BJ (cell line): ENCODE measurements at regions not wholly inside any gene's neighbourhood (a gene's known extent, or its start where the extent isn't known, plus 50 kb on each side); places are given as distances from the start of the nearest gene placed in this dataset.
A peak's percentile ranks its signal among the peaks of the same experiment; 100 is the strongest.

Source experiments
- CTCF ChIA-PET: fragments of 350-600 bp; formaldehyde crosslinking; extraction: SDS; loops from one replicate; lab custom pipeline; 2021; ENCODE audit warnings: antibody characterized with exemption, inconsistent platforms; lab: Yijun Ruan, JAX
- POLR2A ChIA-PET: fragments of 300-600 bp; sonication (Branson Sonifier 250); formaldehyde crosslinking; extraction: SDS; loops from one replicate; lab custom pipeline; 2021; ENCODE audit warnings: antibody characterized with exemption; lab: Charles Lee
- DNase-seq: peaks from one replicate; pipeline ENCODE4 v3.0.0-alpha.2; 2011; ENCODE audit warnings: low read depth
- H3K27me3 ChIP-seq: 2 replicates; pipeline ENCODE4 v1.6.0; 2011; ENCODE audit warnings: low read length; ENCODE audit not compliant: control insufficient read depth, insufficient read depth
- H3K36me3 ChIP-seq: 2 replicates; pipeline ENCODE4 v1.5.1; 2011; ENCODE audit warnings: low read length; ENCODE audit not compliant: control insufficient read depth, insufficient read depth
- H3K4me3 ChIP-seq: 2 replicates; pipeline ENCODE4 v1.5.1; 2011; ENCODE audit warnings: low read depth, mild to moderate bottlenecking, control low read depth, low read length
- CTCF ChIP-seq: IDR thresholded peaks from 2 replicates; pipeline ENCODE4 v1.5.1; 2011; ENCODE audit warnings: low read depth, mild to moderate bottlenecking, control low read depth, inconsistent platforms, low read length, moderate library complexity; ENCODE audit not compliant: insufficient read depth

- no peak for DNase-seq
- H3K27me3 ChIP-seq, result peaks cover 4% of the 10 kb centered on the region; the same call in 1 of the 2 replicates
- H3K4me3 ChIP-seq, result no peak overlapping the region
- ChIA-PET POLR2A (interaction anchor here (0.5 kb wide), 1 partner anchor 946 kb away, joined by 3 read pairs; no protein-coding TSS in a partner anchor), CTCF (interaction anchor here (1.0 to 1.2 kb wide), 2 partner anchors 51 to 142 kb away, joined by 3 read pairs; no protein-coding TSS in a partner anchor)
- no peak for TF ChIP-seq CTCF
- no peaks in the 10 kb centered on the region for H3K36me3 ChIP-seq
These were observed 179.9 kb downstream of the GAS1 start for GRCh38 chr9:86767373-86767772.

GRCh38 chr9:86766912-86767311, 180.4 kb downstream of the GAS1 start:
- no peaks in the 10 kb centered on the region for H3K27me3 ChIP-seq
- H3K4me3 ChIP-seq, result no peak overlapping the region
- DNase-seq, result peak; percentile 55
- ChIA-PET CTCF (interaction anchor here (1.0 to 1.2 kb wide), 2 partner anchors 50 to 142 kb away, joined by 3 read pairs; no protein-coding TSS in a partner anchor), POLR2A (no interaction called here)
- no peaks in the 10 kb centered on the region for H3K36me3 ChIP-seq
- TF ChIP-seq CTCF, result no peak

GRCh38 chr9:86766511-86766910, 180.8 kb downstream of the GAS1 start:
- H3K27me3 ChIP-seq, result no peaks in the 10 kb centered on the region
- TF ChIP-seq CTCF, result no peak
- DNase-seq, result no peak
- H3K36me3 ChIP-seq, result no peaks in the 10 kb centered on the region
- no peak overlapping the region for H3K4me3 ChIP-seq
- CTCF ChIA-PET, result no interaction called here
- POLR2A ChIA-PET, result no interaction called here

DNA sequence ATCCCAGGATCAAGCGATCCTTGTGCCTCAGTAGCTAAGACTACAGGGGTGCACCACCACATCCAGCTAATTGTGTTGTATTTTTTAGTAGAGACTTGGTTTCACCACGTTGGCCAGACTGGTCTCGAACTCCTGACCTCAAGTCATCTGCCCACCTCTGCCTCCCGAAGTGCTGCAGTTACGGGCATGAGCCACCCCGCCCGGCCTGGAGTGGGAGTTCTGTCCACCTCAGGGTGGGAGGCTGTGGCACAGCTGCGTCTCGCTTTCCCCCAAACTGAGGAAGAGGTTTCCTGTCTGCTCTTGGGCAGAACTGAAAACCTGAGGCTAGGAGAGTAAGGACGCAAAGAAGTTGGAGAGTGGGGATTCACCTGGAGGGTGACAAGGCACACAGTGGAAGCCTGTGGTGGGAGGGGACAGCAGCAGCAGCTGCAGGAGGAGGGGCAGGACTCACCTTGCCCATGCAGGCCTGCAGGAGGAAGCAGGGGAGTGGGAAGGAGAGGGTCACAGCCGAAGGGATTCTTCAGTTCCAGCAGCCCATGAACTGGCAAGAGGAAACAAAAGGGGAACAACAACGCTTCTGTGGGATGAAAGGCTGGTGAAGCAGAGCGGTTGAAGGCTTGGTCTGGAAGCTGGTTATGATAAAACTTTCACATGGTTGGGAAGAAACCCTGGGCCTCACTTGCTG, 181.4 kb downstream of the GAS1 start:
- ChIA-PET POLR2A (no interaction called here), CTCF (interaction anchor here (1.0 kb wide), 1 partner anchor 18 kb away, joined by 3 read pairs; no protein-coding TSS in a partner anchor)
- Histone ChIP-seq H3K36me3 (no peaks in the 10 kb centered on the region), H3K27me3 (no peaks in the 10 kb centered on the region), H3K4me3 (no peak overlapping the region)
- no peak for DNase-seq
- no peak for TF ChIP-seq CTCF

DNA sequence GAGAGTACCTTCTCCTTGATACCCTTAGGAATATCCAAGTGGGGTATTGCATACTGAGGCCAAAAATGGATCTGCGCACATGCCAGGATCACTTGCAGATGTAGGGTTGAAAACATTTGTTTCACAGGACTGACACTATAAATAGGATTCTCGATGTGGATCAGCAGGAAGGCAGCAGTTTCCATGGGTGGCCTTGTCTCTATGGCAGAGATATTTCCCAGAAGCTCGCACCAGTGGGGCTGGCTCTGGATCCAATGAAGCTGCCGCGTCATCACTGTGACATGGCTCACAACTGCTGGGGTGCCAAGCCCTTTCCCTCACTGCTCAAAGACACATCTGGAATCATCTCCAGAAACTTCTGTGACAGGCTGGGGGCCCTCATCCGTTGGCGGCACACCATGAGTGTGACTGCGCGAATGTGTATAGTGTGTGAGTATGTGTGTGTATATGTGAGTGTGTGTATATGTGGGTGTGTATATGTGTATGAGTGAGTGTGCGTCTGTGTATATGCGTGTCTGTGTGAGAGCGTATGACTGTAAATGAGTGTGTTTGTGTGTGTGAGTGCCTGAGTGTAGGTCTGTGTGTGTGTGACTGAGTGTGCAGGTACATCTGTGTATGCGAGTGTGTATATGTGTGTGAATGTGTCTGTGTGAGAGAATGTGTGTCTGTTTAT, 182.5 kb downstream of the GAS1 start:
- Histone ChIP-seq H3K36me3 (no peaks in the 10 kb centered on the region), H3K27me3 (no peaks in the 10 kb centered on the region), H3K4me3 (no peak overlapping the region)
- ChIA-PET CTCF (no interaction called here), POLR2A (no interaction called here)
- TF ChIP-seq CTCF, result no peak
- no peak for DNase-seq
